Mesothelial cell of epicardium (in vitro differentiated cells): ENCODE measurements at regions not wholly inside any gene's neighbourhood (a gene's known extent, or its start where the extent isn't known, plus 50 kb on each side); places are given as distances from the start of the nearest gene placed in this dataset.

ENCODE experiments used
- DNase-seq, 2 experiments: peaks; one replicate each; pipeline ENCODE4 v3.0.0; 2021; ENCODE audit warnings: low spot score in 2 of 2; ENCODE audit not compliant: unreplicated experiment in 2 of 2
- H3K27ac Mint-ChIP-seq: 2 replicates; pipeline ENCODE4 v1.8.0; 2021; ENCODE audit warnings: mixed read lengths
- H3K27me3 Mint-ChIP-seq: 2 replicates; pipeline ENCODE4 v1.8.0; 2021; ENCODE audit warnings: low read depth, mixed read lengths
- H3K36me3 Mint-ChIP-seq: 2 replicates; pipeline ENCODE4 v1.8.0; 2021; ENCODE audit warnings: mixed read lengths
- H3K4me1 Mint-ChIP-seq: 2 replicates; pipeline ENCODE4 v1.8.0; 2021; ENCODE audit warnings: mixed read lengths
- H3K4me3 Mint-ChIP-seq: 2 replicates; pipeline ENCODE4 v1.8.0; 2021; ENCODE audit warnings: mild to moderate bottlenecking, moderate library complexity, mixed read lengths
- H3K9me3 Mint-ChIP-seq: 2 replicates; pipeline ENCODE4 v1.8.0; 2021; ENCODE audit warnings: mixed read lengths
- CTCF ChIP-seq: fragments of 200-600 bp; sonication (generic); IDR thresholded peaks from one replicate; pipeline ENCODE4 v1.5.0; 2021; ENCODE audit warnings: antibody characterized with exemption; ENCODE audit not compliant: unreplicated experiment

GRCh38 chr14:98249476-98249875 lies 1022.5 kb downstream of the BCL11B start:
- TF ChIP-seq CTCF: no peak

GRCh38 chr14:98252820-98253219 lies 1019.2 kb downstream of the BCL11B start:
- Mint-ChIP-seq H3K27me3 (peaks cover 14% of the 10 kb centered on the region), H3K9me3 (no peaks in the 10 kb centered on the region)

More at GRCh38 chr14:98249476-98249875, 1022.5 kb downstream of the BCL11B start:
- Mint-ChIP-seq H3K4me3 (no peak overlapping the region), H3K9me3 (no peaks in the 10 kb centered on the region), H3K27me3 (peaks cover 15% of the 10 kb centered on the region), H3K36me3 (no peaks in the 10 kb centered on the region), H3K27ac (no peak overlapping the region), H3K4me1 (peaks cover 2% of the 10 kb centered on the region)
- no peak for DNase-seq

GRCh38 chr14:98259881-98260280 lies 1012.1 kb downstream of the BCL11B start:
- H3K27me3 Mint-ChIP-seq: peaks cover 22% of the 10 kb centered on the region
- H3K9me3 Mint-ChIP-seq: no peaks in the 10 kb centered on the region
- no peak for TF ChIP-seq CTCF
- no peaks in the 10 kb centered on the region for H3K36me3 Mint-ChIP-seq
- DNase-seq: no peak
- H3K4me1 Mint-ChIP-seq: no peaks in the 10 kb centered on the region
- H3K27ac Mint-ChIP-seq: no peak overlapping the region
- H3K4me3 Mint-ChIP-seq: no peak overlapping the region

More at GRCh38 chr14:98252820-98253219, 1019.2 kb downstream of the BCL11B start:
- H3K36me3 Mint-ChIP-seq: no peaks in the 10 kb centered on the region
- no peak overlapping the region for H3K4me3 Mint-ChIP-seq
- DNase-seq: no peak
- no peak overlapping the region for H3K27ac Mint-ChIP-seq
- peaks cover 2% of the 10 kb centered on the region for H3K4me1 Mint-ChIP-seq
- no peak for TF ChIP-seq CTCF

- H3K4me3 Mint-ChIP-seq: no peak overlapping the region
- H3K9me3 Mint-ChIP-seq: peaks cover 7% of the 10 kb centered on the region
- no peak for TF ChIP-seq CTCF
- peaks cover 33% of the 10 kb centered on the region for H3K27me3 Mint-ChIP-seq
- H3K36me3 Mint-ChIP-seq: no peaks in the 10 kb centered on the region
- H3K4me1 Mint-ChIP-seq: no peaks in the 10 kb centered on the region
- H3K27ac Mint-ChIP-seq: no peak overlapping the region
- no peak for DNase-seq
Measured at GRCh38 chr14:98262566-98262965, 1009.4 kb downstream of the BCL11B start.

- Mint-ChIP-seq H3K9me3 (peaks cover 14% of the 10 kb centered on the region), H3K4me1 (no peaks in the 10 kb centered on the region)
Measured at GRCh38 chr14:98269533-98269932, 1002.5 kb downstream of the BCL11B start.

More at GRCh38 chr14:98269533-98269932, 1002.5 kb downstream of the BCL11B start:
- Mint-ChIP-seq H3K36me3 (no peaks in the 10 kb centered on the region), H3K27ac (no peak overlapping the region), H3K4me3 (no peak overlapping the region), H3K27me3 (peaks cover 23% of the 10 kb centered on the region)
- TF ChIP-seq CTCF: no peak
- DNase-seq: no peak
